ENCODE measurements at regions not wholly inside any gene's neighbourhood (a gene's known extent, or its start where the extent isn't known, plus 50 kb on each side); places are given as distances from the start of the nearest gene placed in this dataset.

DNA sequence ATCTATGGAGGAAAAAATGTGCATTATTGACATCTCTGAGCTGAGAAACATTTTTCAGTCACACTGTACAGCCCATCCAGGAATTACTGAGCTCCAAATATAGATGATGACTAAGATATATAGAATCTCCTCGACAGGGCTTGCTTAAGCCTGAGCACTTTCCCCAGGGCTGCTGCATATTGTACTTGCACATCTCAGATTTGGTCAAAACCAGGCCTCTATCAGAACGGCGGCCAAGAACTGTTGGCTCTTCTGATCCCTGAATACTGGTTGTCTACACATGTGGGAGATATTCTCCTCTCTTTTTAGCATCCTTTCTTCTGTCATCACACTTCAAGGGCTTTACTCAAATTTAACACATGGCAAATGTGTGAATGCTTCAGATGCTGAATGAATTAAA is 201.5 kb upstream of the SLC35G4 start:
- H3K9me3 Mint-ChIP-seq, result no peaks in the 10 kb centered on the region
- no peaks in the 10 kb centered on the region for H3K4me1 Mint-ChIP-seq (ENCODE audit: low read depth)
- intact Hi-C loops (cut with micrococcal nuclease), result no loop called here
- H3K4me3 Mint-ChIP-seq, result no peak overlapping the region
- H3K36me3 Mint-ChIP-seq (ENCODE audit: low read depth), result no peaks in the 10 kb centered on the region
- no peaks in the 10 kb centered on the region for H3K27me3 Mint-ChIP-seq
- no peak overlapping the region for H3K27ac Mint-ChIP-seq

DNA sequence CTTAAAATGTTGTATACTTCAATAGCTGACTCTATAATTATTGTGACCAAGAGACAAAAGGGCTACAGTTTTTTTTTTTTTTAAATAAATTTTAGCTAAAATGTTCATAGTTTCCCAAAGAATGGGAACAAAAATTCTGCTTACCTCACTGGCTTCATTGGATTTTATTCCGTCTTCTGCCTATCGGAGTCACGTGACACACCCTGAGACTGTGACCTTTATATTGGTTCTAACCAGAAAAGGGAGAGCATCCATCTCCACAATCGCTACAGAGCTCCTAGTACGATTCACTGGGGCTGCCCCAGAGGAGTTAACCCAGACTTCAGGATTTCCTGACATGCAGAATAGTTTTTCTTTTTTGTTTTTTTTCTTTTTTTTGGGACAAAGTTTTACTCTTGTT is 203.6 kb upstream of the SLC35G4 start:
- Mint-ChIP-seq H3K27me3 (no peaks in the 10 kb centered on the region), H3K4me3 (no peak overlapping the region), H3K27ac (no peak overlapping the region), H3K36me3 (ENCODE audit: low read depth) (no peaks in the 10 kb centered on the region), H3K9me3 (no peaks in the 10 kb centered on the region), H3K4me1 (ENCODE audit: low read depth) (no peaks in the 10 kb centered on the region)
- intact Hi-C loops (cut with micrococcal nuclease), result no loop called here

DNA sequence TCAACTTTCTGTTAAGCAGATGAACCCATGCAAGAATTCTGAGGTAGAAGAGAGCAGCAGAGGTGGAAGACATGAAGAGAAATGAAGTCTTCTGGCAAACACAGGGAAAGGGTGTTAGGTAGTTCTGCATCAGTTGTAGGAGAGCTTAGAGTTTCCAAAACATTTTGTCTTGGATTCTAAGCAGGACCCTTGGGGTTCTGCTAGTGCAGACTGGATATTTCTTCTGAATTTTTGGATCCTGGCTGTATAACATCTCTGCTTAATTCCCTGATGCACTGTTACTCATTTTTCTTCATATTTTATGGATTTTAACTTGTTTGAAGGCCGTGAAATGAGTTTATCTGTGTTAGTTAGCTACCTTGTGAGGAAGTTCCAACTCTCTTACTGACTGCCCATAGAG is 208.7 kb upstream of the SLC35G4 start:
- Mint-ChIP-seq H3K4me3 (no peak overlapping the region), H3K9me3 (no peaks in the 10 kb centered on the region), H3K27me3 (no peaks in the 10 kb centered on the region), H3K4me1 (ENCODE audit: low read depth) (no peaks in the 10 kb centered on the region), H3K36me3 (ENCODE audit: low read depth) (no peaks in the 10 kb centered on the region), H3K27ac (no peak overlapping the region)
- intact Hi-C loops (cut with micrococcal nuclease), result no loop called here

DNA sequence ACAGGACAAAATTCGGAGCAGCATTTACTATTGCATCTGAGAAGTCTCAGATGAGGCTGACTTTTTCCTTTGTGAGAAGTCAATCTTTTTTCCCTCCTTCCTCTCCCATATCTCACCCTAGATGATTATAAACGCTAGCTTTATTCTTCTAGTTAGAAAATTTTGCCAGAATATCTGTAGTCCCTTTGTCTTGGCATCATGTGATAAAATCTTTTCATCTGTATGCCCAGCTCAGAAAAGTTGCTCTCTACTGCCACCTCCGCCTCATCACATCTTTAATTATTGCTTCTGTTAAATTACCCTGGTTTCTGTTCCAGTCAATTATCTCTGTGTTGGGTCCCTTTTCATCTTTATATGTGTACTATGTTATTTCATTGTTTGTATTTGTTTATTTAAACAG is 210.8 kb upstream of the SLC35G4 start:
- Mint-ChIP-seq H3K9me3 (no peaks in the 10 kb centered on the region), H3K4me3 (no peak overlapping the region), H3K27me3 (no peaks in the 10 kb centered on the region), H3K4me1 (ENCODE audit: low read depth) (no peaks in the 10 kb centered on the region), H3K27ac (no peak overlapping the region), H3K36me3 (ENCODE audit: low read depth) (no peaks in the 10 kb centered on the region)
- intact Hi-C loops (cut with micrococcal nuclease), result no loop called here

DNA sequence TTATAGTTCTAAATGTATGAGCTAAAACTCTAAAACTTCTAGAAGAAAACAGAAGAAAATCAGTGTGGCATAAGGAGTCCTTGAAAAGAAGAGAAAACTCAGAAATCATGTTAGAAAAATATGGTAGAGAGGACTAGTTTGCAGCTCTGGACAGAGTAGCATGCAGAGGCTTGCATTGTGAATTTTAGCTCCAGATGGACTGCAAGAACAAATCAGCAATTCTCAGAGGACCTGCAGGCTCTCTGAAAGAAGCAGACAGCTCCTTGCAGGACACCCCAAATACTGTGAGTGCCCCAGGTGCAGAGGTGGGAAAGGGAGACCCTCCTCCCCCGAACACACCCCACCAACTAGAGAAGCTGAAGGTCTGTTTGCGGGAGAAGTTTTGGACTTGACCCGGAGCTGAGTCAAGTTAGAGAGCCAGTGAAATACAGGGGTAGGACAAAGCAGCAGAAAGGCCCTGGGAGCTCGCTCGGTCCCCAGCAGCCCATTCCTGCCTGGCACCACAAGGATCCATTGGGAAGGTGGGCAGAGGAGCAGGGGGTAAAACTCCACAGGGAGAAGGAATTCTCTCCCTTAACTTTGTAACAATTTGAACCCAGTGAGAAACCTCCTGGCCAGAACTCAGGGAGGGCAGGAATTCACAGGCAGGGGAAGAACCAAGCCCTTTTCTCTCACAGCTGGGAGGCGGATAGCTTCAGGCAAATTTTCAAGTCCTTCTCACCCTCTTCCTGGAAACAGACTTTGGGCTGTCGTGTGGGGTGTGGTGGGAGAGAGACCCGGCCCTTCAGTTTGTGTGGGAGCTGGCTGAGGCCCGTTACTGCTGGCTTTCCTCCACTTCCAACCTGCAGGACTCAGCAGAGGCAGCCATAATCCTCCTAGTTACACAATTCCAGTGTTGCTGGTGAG is 216.2 kb upstream of the SLC35G4 start:
- Mint-ChIP-seq H3K4me1 (ENCODE audit: low read depth) (no peaks in the 10 kb centered on the region), H3K36me3 (ENCODE audit: low read depth) (no peaks in the 10 kb centered on the region), H3K27ac (no peak overlapping the region), H3K4me3 (no peak overlapping the region), H3K27me3 (no peaks in the 10 kb centered on the region), H3K9me3 (no peaks in the 10 kb centered on the region)
- intact Hi-C loops (cut with micrococcal nuclease), result no loop called here

DNA sequence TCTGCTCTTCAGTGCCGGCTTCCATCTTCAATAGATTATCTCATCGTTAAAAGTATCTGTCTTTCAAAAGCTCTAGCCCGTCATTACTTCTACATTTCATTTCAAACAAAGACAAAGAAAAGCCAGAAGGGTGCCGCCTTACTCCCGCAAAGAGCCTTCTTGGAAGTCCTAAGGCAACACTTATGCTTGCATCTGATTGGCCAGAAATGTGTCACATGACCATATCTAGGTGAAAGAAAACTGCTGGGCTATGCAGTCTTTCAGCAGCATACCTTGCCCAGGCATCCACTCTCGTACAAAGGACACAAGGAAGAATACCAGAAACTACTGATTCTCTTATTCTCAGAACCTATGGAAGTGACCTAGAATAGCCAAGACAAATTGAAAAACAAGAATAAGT is 217.1 kb upstream of the SLC35G4 start:
- intact Hi-C loops (cut with micrococcal nuclease), result no loop called here
- H3K27ac Mint-ChIP-seq, result no peak overlapping the region
- H3K4me1 Mint-ChIP-seq (ENCODE audit: low read depth), result no peaks in the 10 kb centered on the region
- H3K27me3 Mint-ChIP-seq, result no peaks in the 10 kb centered on the region
- H3K9me3 Mint-ChIP-seq, result no peaks in the 10 kb centered on the region
- no peak overlapping the region for H3K4me3 Mint-ChIP-seq
- H3K36me3 Mint-ChIP-seq (ENCODE audit: low read depth), result no peaks in the 10 kb centered on the region

DNA sequence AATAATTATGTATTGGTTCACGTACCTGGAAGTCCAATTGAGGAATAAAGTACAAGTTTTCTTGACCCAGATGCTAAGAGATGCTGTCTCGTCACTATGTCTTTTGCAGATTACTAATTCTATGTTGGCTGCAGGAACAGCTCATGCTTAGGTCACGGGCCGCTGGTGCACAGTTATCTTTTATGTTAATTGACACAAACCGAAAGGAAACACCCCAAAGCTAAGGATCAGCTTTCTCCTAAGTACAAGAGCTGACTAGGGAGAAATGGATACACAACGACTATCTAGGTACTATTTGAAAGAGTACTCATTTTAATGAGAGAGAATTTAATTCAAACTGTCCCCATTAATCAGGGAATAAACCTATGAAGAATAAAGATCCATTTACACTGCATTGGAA is 217.7 kb upstream of the SLC35G4 start:
- H3K27ac Mint-ChIP-seq, result no peak overlapping the region
- no peaks in the 10 kb centered on the region for H3K36me3 Mint-ChIP-seq (ENCODE audit: low read depth)
- H3K9me3 Mint-ChIP-seq, result no peaks in the 10 kb centered on the region
- intact Hi-C loops (cut with micrococcal nuclease), result no loop called here
- H3K4me1 Mint-ChIP-seq (ENCODE audit: low read depth), result no peaks in the 10 kb centered on the region
- H3K4me3 Mint-ChIP-seq, result no peak overlapping the region
- no peaks in the 10 kb centered on the region for H3K27me3 Mint-ChIP-seq

DNA sequence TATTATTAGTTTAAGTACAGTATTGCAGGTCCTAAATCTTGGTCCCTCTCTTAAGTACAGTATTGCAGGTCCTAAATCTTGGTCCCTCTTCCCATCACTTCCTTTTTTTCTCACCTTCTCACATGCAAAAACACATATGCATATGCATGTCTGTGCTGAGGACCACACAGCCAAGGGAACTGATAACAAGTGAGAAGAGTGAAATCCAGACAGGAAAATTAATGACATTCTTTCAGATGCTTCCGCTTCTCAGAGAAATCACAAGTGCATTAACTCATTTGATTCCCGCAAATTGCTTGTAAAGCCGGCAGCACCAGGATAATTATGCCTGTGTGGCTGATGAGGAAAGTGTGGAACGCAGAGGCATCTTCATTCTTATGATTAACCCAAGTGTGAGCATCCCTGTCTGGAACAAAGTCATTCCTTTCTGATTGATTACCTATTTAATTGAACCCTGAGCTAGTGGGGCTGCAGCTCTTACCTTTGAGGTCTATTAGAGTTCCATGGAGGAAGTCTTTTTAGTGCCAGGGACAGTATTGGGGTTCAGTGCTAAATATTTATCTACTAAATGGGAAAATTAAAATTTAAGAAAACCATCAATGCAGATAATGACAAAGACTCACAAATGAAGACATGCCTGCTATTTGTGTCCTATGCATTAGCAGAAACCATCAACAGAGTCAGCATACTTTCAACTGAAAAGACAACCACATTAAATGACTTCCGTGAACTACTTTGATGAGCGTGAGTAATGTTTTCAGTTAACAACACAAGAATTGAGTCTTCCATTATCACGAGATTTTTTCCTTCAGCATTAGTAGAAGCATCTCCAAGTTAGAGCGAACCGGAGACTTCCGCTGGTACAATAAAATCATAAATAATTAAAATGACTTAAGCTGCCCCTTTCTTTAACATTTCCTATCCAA is 220.4 kb upstream of the SLC35G4 start:
- Mint-ChIP-seq H3K27me3 (no peaks in the 10 kb centered on the region), H3K4me1 (ENCODE audit: low read depth) (no peaks in the 10 kb centered on the region), H3K27ac (no peak overlapping the region), H3K9me3 (no peaks in the 10 kb centered on the region), H3K4me3 (no peak overlapping the region), H3K36me3 (ENCODE audit: low read depth) (no peaks in the 10 kb centered on the region)
- intact Hi-C loops (cut with micrococcal nuclease), result loop anchor here (5.0 kb wide), 1 partner anchor 77 kb away; no protein-coding TSS in a partner anchor

DNA sequence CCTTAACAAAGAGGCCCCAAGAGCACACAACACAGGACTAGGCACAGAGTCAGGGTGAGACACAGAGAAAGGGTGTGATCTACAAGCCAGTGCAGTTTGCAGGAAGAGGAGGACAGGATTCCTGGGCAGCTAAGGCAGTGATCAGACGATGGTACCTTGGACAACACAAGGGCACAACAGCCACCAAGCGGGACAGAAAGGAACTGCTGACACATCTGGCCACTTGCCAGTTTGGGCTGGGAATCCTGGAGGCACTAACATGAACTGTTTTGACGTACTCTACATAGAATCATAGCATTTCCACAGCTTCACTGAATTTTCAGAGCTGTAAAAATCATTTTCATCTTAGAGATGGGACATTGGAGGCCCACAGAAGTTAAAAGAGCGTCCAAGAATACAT is 221.5 kb upstream of the SLC35G4 start:
- no peak overlapping the region for H3K4me3 Mint-ChIP-seq
- H3K9me3 Mint-ChIP-seq, result no peaks in the 10 kb centered on the region
- intact Hi-C loops (cut with micrococcal nuclease), result loop anchor here (5.0 kb wide), 1 partner anchor 76 kb away; no protein-coding TSS in a partner anchor
- H3K36me3 Mint-ChIP-seq (ENCODE audit: low read depth), result no peaks in the 10 kb centered on the region
- H3K4me1 Mint-ChIP-seq (ENCODE audit: low read depth), result no peaks in the 10 kb centered on the region
- no peak overlapping the region for H3K27ac Mint-ChIP-seq
- no peaks in the 10 kb centered on the region for H3K27me3 Mint-ChIP-seq

DNA sequence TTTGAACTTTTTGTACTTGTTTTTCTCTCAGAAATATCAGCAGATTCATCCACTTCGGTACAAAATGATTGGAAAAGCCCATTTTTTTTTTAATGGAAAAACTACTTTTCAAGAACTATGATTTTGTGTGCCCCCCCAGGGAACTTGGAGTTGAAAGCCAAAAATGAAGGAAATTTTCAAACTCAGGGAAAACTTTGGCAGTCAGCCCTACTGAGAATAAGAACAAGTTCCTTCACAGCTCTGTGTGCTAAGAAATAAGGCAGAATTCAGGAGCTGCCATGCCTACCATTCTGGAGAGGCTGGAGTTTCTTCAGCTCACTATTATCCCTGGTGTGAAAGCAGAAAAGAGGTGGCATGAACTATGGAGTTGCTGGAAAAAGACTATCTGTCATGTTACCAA is 226.0 kb upstream of the SLC35G4 start:
- H3K36me3 Mint-ChIP-seq (ENCODE audit: low read depth), result no peaks in the 10 kb centered on the region
- no peaks in the 10 kb centered on the region for H3K9me3 Mint-ChIP-seq
- intact Hi-C loops (cut with micrococcal nuclease), result no loop called here
- H3K4me3 Mint-ChIP-seq, result no peak overlapping the region
- H3K4me1 Mint-ChIP-seq (ENCODE audit: low read depth), result no peaks in the 10 kb centered on the region
- no peak overlapping the region for H3K27ac Mint-ChIP-seq
- H3K27me3 Mint-ChIP-seq, result no peaks in the 10 kb centered on the region

DNA sequence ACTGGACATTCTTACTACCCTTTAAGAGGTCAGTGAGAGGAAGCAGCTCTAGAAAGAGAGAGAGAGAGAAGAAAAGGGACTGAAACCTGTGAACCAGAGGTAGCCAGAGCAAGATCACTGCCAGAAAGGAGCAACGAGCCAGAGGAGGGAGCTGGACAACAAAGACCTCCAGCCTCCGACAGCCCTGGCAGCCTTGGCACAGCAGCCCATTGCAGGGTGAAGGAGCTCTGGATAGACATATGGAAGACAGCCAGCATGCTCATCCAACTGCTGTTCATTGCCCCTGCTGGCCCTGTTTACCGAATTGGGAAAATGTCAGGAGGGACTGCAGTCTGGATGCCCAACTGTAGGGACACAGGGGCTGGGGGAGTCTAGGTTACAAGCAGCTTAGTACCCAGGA is 228.4 kb upstream of the SLC35G4 start:
- Mint-ChIP-seq H3K9me3 (no peaks in the 10 kb centered on the region), H3K36me3 (ENCODE audit: low read depth) (no peaks in the 10 kb centered on the region), H3K27me3 (no peaks in the 10 kb centered on the region), H3K4me1 (ENCODE audit: low read depth) (no peaks in the 10 kb centered on the region), H3K27ac (no peak overlapping the region), H3K4me3 (no peak overlapping the region)
- intact Hi-C loops (cut with micrococcal nuclease), result no loop called here

DNA sequence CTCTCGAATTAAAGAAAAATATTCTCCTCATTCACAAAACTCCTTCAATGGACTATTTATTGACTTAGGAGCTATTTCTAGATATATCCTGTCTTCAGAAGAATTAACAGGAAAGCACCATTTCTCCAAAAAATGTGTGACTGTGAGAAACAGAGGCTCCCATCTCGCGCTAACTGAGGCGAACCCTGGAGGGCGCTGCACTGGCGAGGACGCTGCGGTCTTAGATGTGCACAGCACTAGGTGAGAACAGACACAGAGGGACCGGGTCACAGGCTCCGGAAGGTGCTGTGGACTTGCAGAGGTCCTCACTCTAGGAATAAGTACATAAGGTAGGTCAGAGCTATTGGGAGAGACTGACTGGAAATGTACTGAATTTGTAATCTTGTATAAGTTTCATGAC is 229.7 kb upstream of the SLC35G4 start:
- Mint-ChIP-seq H3K27ac (no peak overlapping the region), H3K4me1 (ENCODE audit: low read depth) (no peaks in the 10 kb centered on the region), H3K4me3 (no peak overlapping the region)

DNA sequence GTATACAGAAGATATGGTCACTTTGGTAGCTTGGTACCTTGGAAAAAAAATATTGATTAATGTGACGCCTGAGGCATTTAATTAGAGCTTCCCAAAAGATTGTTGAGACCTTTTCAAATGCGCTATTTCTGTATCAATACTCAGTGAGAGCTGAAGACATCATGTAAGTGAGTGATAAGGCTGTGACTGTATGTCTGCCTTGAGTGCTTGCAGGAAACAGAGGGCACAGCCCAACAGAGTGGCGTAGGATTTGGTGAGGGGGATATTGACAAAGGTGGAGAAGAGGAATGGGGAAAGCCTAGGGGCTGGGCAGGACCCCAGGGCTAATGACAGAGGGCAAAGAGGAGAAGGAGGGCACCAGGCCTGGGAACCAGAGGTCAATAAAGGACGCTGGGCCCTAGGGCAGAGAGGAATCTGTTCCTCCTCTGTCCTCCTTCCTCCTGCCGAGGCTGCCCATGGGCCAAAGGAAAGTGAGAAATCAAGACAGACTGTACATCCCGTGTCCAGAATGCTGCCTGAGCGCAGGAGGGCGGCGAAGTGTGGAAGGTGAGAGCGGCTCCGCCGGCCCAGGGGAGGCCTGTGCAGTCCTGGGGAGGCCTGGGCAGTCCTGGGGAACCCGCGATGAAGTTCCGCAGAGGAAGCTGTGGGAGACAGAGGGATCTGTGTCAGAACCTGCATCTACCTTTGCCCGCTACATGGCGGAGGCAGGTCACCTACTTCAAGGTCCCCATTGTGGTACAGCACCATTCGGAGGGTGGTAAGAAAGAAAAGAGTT is 228.6 kb upstream of the PIEZO2 start:
- intact Hi-C loops (cut with micrococcal nuclease), result no loop called here
- H3K36me3 Mint-ChIP-seq (ENCODE audit: low read depth), result no peaks in the 10 kb centered on the region
- H3K4me3 Mint-ChIP-seq, result no peak overlapping the region
- no peaks in the 10 kb centered on the region for H3K9me3 Mint-ChIP-seq
- H3K4me1 Mint-ChIP-seq (ENCODE audit: low read depth), result no peaks in the 10 kb centered on the region
- H3K27me3 Mint-ChIP-seq, result no peaks in the 10 kb centered on the region
- no peak overlapping the region for H3K27ac Mint-ChIP-seq

More for the DNA sequence above, 229.7 kb upstream of the SLC35G4 start:
- intact Hi-C loops (cut with micrococcal nuclease), result no loop called here
- no peaks in the 10 kb centered on the region for H3K36me3 Mint-ChIP-seq (ENCODE audit: low read depth)
- H3K9me3 Mint-ChIP-seq, result no peaks in the 10 kb centered on the region
- H3K27me3 Mint-ChIP-seq, result no peaks in the 10 kb centered on the region

DNA sequence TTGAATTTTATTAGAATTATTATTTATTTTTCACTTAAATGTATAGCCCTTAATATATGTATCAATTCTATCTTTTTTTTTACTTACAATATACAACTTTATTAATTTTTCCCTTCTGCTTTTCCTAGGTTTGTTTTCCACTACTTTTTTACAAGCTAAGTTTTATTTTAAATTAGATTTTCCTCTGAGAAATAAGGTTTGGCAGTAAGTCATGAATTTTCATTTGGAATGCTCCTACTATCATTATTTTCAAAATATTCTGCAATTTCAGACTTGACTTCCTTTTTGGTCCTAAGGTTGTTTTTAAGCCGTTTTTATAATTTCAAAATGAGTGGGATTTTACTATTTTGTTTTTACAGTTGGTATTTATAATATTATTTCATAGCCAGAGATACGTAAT is 222.8 kb upstream of the PIEZO2 start:
- intact Hi-C loops (cut with micrococcal nuclease), result no loop called here
- peaks cover 16% of the 10 kb centered on the region for H3K4me1 Mint-ChIP-seq (ENCODE audit: low read depth)
- no peaks in the 10 kb centered on the region for H3K36me3 Mint-ChIP-seq (ENCODE audit: low read depth)
- H3K4me3 Mint-ChIP-seq, result no peak overlapping the region
- H3K27me3 Mint-ChIP-seq, result no peaks in the 10 kb centered on the region
- no peaks in the 10 kb centered on the region for H3K9me3 Mint-ChIP-seq
- no peak overlapping the region for H3K27ac Mint-ChIP-seq

Measured in dendritic cell treated with granulocyte-macrophage colony-stimulating factor and Interleukin-4, amounts not matched to agents 40 ng/mL and 50 ng/mL, for 4 days (primary cell).